H9 (cell line): ENCODE measurements at regions not wholly inside any gene's neighbourhood (a gene's known extent, or its start where the extent isn't known, plus 50 kb on each side); places are given as distances from the start of the nearest gene placed in this dataset.

Source experiments
- DNase-seq: peaks from one replicate; pipeline ENCODE4 v3.0.0-alpha.2; 2017
- H2AFZ ChIP-seq: one replicate; pipeline ENCODE4 v1.6.1; 2013; ENCODE audit warnings: mild to moderate bottlenecking, low read length, control low read depth, moderate library complexity
- H2AK5ac ChIP-seq: 2 replicates; pipeline ENCODE4 v1.6.1; 2013; ENCODE audit warnings: low read length, control low read depth, mixed read lengths; ENCODE audit not compliant: insufficient read length
- H2BK120ac ChIP-seq: one replicate; pipeline ENCODE4 v1.6.1; 2013; ENCODE audit warnings: low read depth, mild to moderate bottlenecking, low read length, control low read depth, inconsistent platforms; ENCODE audit not compliant: poor library complexity, severe bottlenecking
- H2BK12ac ChIP-seq: 2 replicates; pipeline ENCODE4 v1.6.1; 2013; ENCODE audit warnings: low read length, control low read depth, mixed read lengths, low read depth; ENCODE audit not compliant: insufficient read length
- H2BK15ac ChIP-seq: 2 replicates; pipeline ENCODE4 v1.6.1; 2013; ENCODE audit warnings: low read depth, low read length, control low read depth
- H2BK20ac ChIP-seq: one replicate; pipeline ENCODE4 v1.6.1; 2013; ENCODE audit warnings: low read depth, mild to moderate bottlenecking, low read length, control low read depth, inconsistent platforms; ENCODE audit not compliant: poor library complexity, severe bottlenecking
- H2BK5ac ChIP-seq: 2 replicates; pipeline ENCODE4 v1.6.1; 2013; ENCODE audit warnings: low read length, control low read depth, mixed read lengths; ENCODE audit not compliant: insufficient read length
- H3K14ac ChIP-seq: 2 replicates; pipeline ENCODE4 v1.6.1; 2013; ENCODE audit warnings: low read length, control low read depth; ENCODE audit not compliant: insufficient read depth
- H3K18ac ChIP-seq: 2 replicates; pipeline ENCODE4 v1.6.1; 2013; ENCODE audit warnings: low read depth, mild to moderate bottlenecking, mixed read lengths, low read length, control low read depth; ENCODE audit not compliant: insufficient read length
- H3K23ac ChIP-seq: 2 replicates; pipeline ENCODE4 v1.6.1; 2013; ENCODE audit warnings: low read length, control low read depth, mixed read lengths, low read depth; ENCODE audit not compliant: insufficient read length
- H3K23me2 ChIP-seq: 2 replicates; pipeline ENCODE4 v1.6.1; 2013; ENCODE audit warnings: low read depth, mild to moderate bottlenecking, mixed read lengths, low read length, control low read depth; ENCODE audit not compliant: insufficient read length, poor library complexity, severe bottlenecking
- H3K27ac ChIP-seq: 2 replicates; pipeline ENCODE4 v1.5.1; 2013; ENCODE audit warnings: low read length, control low read depth, mixed read lengths, low read depth; ENCODE audit not compliant: insufficient read length
- H3K27me3 ChIP-seq: 2 replicates; pipeline ENCODE4 v1.6.1; 2013; ENCODE audit warnings: low read length, control low read depth, inconsistent platforms; ENCODE audit not compliant: insufficient read depth
- H3K4ac ChIP-seq: 2 replicates; pipeline ENCODE4 v1.6.1; 2013; ENCODE audit warnings: low read depth, mild to moderate bottlenecking, control low read depth, inconsistent platforms, low read length, moderate library complexity
- H3K4me1 ChIP-seq: 2 replicates; pipeline ENCODE4 v1.6.1; 2013; ENCODE audit warnings: low read length, control low read depth, inconsistent platforms; ENCODE audit not compliant: insufficient read depth
- H3K4me2 ChIP-seq: 2 replicates; pipeline ENCODE4 v1.6.1; 2013; ENCODE audit warnings: low read length, control low read depth, mixed read lengths; ENCODE audit not compliant: insufficient read length, insufficient read depth
- H3K56ac ChIP-seq: 2 replicates; pipeline ENCODE4 v1.6.1; 2013; ENCODE audit warnings: low read depth, mild to moderate bottlenecking, mixed read lengths, low read length, control low read depth; ENCODE audit not compliant: insufficient read length
- H3K79me1 ChIP-seq: 2 replicates; pipeline ENCODE4 v1.6.1; 2013; ENCODE audit warnings: low read depth, mild to moderate bottlenecking, moderate library complexity, low read length, control low read depth, inconsistent platforms; ENCODE audit not compliant: insufficient read depth, poor library complexity, severe bottlenecking
- H3K79me2 ChIP-seq: 2 replicates; pipeline ENCODE4 v1.6.1; 2013; ENCODE audit warnings: low read length, control low read depth, inconsistent platforms; ENCODE audit not compliant: insufficient read depth
- H3K9ac ChIP-seq: 2 replicates; pipeline ENCODE4 v1.6.1; 2013; ENCODE audit warnings: low read length, control low read depth, mixed read lengths; ENCODE audit not compliant: insufficient read length; ENCODE audit errors: extremely low read depth
- H3K9me3 ChIP-seq: one replicate; pipeline ENCODE4 v1.6.1; 2013; ENCODE audit warnings: low read depth, low read length, inconsistent platforms; ENCODE audit not compliant: control insufficient read depth
- H3T11ph ChIP-seq: one replicate; pipeline ENCODE4 v1.6.1; 2013; ENCODE audit warnings: mild to moderate bottlenecking, low read length, control low read depth, inconsistent platforms
- H4K20me1 ChIP-seq: one replicate; pipeline ENCODE4 v1.6.1; 2013; ENCODE audit not compliant: control insufficient read depth, insufficient read length, insufficient read depth
- H4K5ac ChIP-seq: 2 replicates; pipeline ENCODE4 v1.6.1; 2013; ENCODE audit warnings: low read depth, mild to moderate bottlenecking, mixed read lengths, low read length, control low read depth; ENCODE audit not compliant: insufficient read length
- H4K8ac ChIP-seq: replicated peaks from 2 replicates; pipeline ENCODE4 v1.6.1; 2013; ENCODE audit warnings: low read length, control low read depth, mixed read lengths, low read depth; ENCODE audit not compliant: insufficient read length
- H4K91ac ChIP-seq: 2 replicates; pipeline ENCODE4 v1.6.1; 2013; ENCODE audit warnings: low read depth, mild to moderate bottlenecking, moderate library complexity, mixed read lengths, low read length, control low read depth; ENCODE audit not compliant: insufficient read length
- H3K27ac Mint-ChIP-seq, 3 experiments: 2 replicates in 2 of 3; 3 replicates in 1 of 3; pipeline ENCODE4 v1.8.0; 2020 to 2021; ENCODE audit warnings: mixed read lengths in 3 of 3, mild to moderate bottlenecking in 1 of 3, moderate library complexity in 1 of 3
- H3K27me3 Mint-ChIP-seq: 2 replicates; pipeline ENCODE4 v1.8.0; 2021; ENCODE audit warnings: low read depth, mild to moderate bottlenecking, moderate library complexity, mixed read lengths
- H3K36me3 Mint-ChIP-seq, 3 experiments: 2 replicates in 2 of 3; 3 replicates in 1 of 3; pipeline ENCODE4 v1.8.0; 2020 to 2021; ENCODE audit warnings: low read depth in 3 of 3, mixed read lengths in 3 of 3; ENCODE audit not compliant: insufficient read depth in 1 of 3
- H3K4me1 Mint-ChIP-seq, 2 experiments: 2 replicates each; pipeline ENCODE4 v1.8.0; 2020; ENCODE audit warnings: mixed read lengths in 2 of 2
- H3K4me3 Mint-ChIP-seq, 2 experiments: 2 replicates in 1 of 2; 3 replicates in 1 of 2; pipeline ENCODE4 v1.8.0; 2020 to 2021; ENCODE audit warnings: mild to moderate bottlenecking in 2 of 2, mixed read lengths in 2 of 2, moderate library complexity in 1 of 2
- H3K9me3 Mint-ChIP-seq, 2 experiments: 2 replicates in 1 of 2; 3 replicates in 1 of 2; pipeline ENCODE4 v1.8.0; 2020; ENCODE audit warnings: mild to moderate bottlenecking in 2 of 2, mixed read lengths in 2 of 2, moderate library complexity in 1 of 2
- CTCF ChIP-seq: fragments of 200-600 bp; sonication (generic); conservative IDR thresholded peaks from 3 replicates; pipeline ENCODE4 v1.8.0; 2021; ENCODE audit warnings: antibody characterized with exemption, mild to moderate bottlenecking
- WGBS: extraction: QIAGEN DNeasy Blood & Tissue Kit; methylation state at CpG from one replicate; pipeline ENCODE4 v1.1.7; 2013; ENCODE audit warnings: missing lambda C conversion rate, low lambda C conversion rate, mixed read lengths; ENCODE audit not compliant: insufficient read length; ENCODE audit errors: extremely low coverage; 5-methylcytosine and 5-hydroxymethylcytosine counted together

- no peak overlapping the region for H3K4me3 Mint-ChIP-seq
- H3K27me3 Mint-ChIP-seq = no peaks in the 10 kb centered on the region
- TF ChIP-seq CTCF = no peak
- no peaks in the 10 kb centered on the region for H3K23me2 ChIP-seq
- H3K4me1 Mint-ChIP-seq = peaks cover 15 to 17% of the 10 kb centered on the region in 2 experiments
- H4K8ac ChIP-seq = no peak overlapping the region
- WGBS = no CpG with 5 or more reads among the region's 2 CpGs
- no peak overlapping the region for H3T11ph ChIP-seq
- no peak for DNase-seq
- no peak overlapping the region for H3K18ac ChIP-seq
- no peak overlapping the region for H2AK5ac ChIP-seq
- no peak overlapping the region for H3K56ac ChIP-seq
- no peak overlapping the region for H3K4me2 ChIP-seq
- no peaks in the 10 kb centered on the region for H4K20me1 ChIP-seq
- H3K4ac ChIP-seq = no peak overlapping the region
- H3K27me3 ChIP-seq = no peaks in the 10 kb centered on the region
- H2BK20ac ChIP-seq = no peak overlapping the region
- H3K4me1 ChIP-seq = no peaks in the 10 kb centered on the region; the same call in 1 of the 2 replicates
- H3K23ac ChIP-seq = no peak overlapping the region
- no peak overlapping the region for H2BK15ac ChIP-seq
- H2BK12ac ChIP-seq = no peak overlapping the region
- no peaks in the 10 kb centered on the region for H3K9me3 Mint-ChIP-seq
- no peak overlapping the region for H3K27ac ChIP-seq
- H3K14ac ChIP-seq = no peak overlapping the region
- H2BK5ac ChIP-seq = no peak overlapping the region
- no peaks in the 10 kb centered on the region for H3K9me3 ChIP-seq
- H3K27ac Mint-ChIP-seq = no peak overlapping the region
- no peaks in the 10 kb centered on the region for H3K79me2 ChIP-seq
- H4K91ac ChIP-seq = no peak overlapping the region
- no peaks in the 10 kb centered on the region for H3K36me3 Mint-ChIP-seq
- no peaks in the 10 kb centered on the region for H3K79me1 ChIP-seq
- H2BK120ac ChIP-seq = no peak overlapping the region
- no peak overlapping the region for H3K9ac ChIP-seq
- no peak overlapping the region for H2AFZ ChIP-seq
- H4K5ac ChIP-seq = no peak overlapping the region
Measured at GRCh38 chr4:124417371-124417770, 295.2 kb downstream of the ANKRD50 start.
